ENCODE measurements at regions not wholly inside any gene's neighbourhood (a gene's known extent, or its start where the extent isn't known, plus 50 kb on each side); places are given as distances from the start of the nearest gene placed in this dataset.

GRCh38 chr16:54226296-54227010 lies 60.1 kb downstream of the IRX3 start:
- Histone ChIP-seq H4K5ac (ENCODE audit: insufficient read length, low read depth, low read length) (no peak overlapping the region), H2BK15ac (ENCODE audit: low read length) (no peak overlapping the region), H3K14ac (ENCODE audit: insufficient read length) (no peak overlapping the region), H3K79me2 (ENCODE audit: control insufficient read depth in 1 of 2, insufficient read depth in 2 of 2, low read length in 2 of 2) (no peaks in the 10 kb centered on the region), H2AFZ (ENCODE audit: low read length) (no peak overlapping the region), H3K23ac (ENCODE audit: insufficient read length) (no peak overlapping the region), H3K18ac (ENCODE audit: extremely low read depth, low read length) (no peak overlapping the region), H3K27ac (ENCODE audit: low read depth, low read length) (no peak overlapping the region), H2BK20ac (ENCODE audit: low read length) (no peak overlapping the region), H3K4ac (replicated peaks; ENCODE audit: insufficient read length, low read depth, low read length) (no peak overlapping the region), H3K4me3 (ENCODE audit: extremely low read depth in 1 of 4, insufficient read depth in 2 of 4, low read depth in 3 of 4, low read length in 4 of 4) (no peak overlapping the region), H3K79me1 (ENCODE audit: low read depth, low read length) (no peaks in the 10 kb centered on the region), H3K9ac (replicated peaks in 1 of 4; ENCODE audit: extremely low read depth in 1 of 4, low read depth in 3 of 4, low read length in 3 of 4) (no peak overlapping the region), H3K9me3 (ENCODE audit: insufficient read depth in 2 of 2, low read depth in 1 of 2, low read length in 1 of 2) (peaks cover 5 to 8% of the 10 kb centered on the region in 2 experiments; a peak in 2 of 4 replicates), H4K91ac (replicated peaks; ENCODE audit: insufficient read length, low read length) (no peak overlapping the region), H3K56ac (replicated peaks; ENCODE audit: insufficient read length, low read depth, low read length) (no peak overlapping the region), H3K27me3 (replicated peaks in 1 of 4; ENCODE audit: control insufficient read depth in 3 of 4, extremely low read depth in 1 of 4, insufficient read depth in 3 of 4, low read length in 3 of 4) (no peaks in the 10 kb centered on the region), H2BK120ac (replicated peaks; ENCODE audit: low read depth, low read length) (no peak overlapping the region), H4K20me1 (replicated peaks in 1 of 2; ENCODE audit: control insufficient read depth in 1 of 2, insufficient read depth in 2 of 2, low read length in 2 of 2) (no peaks in the 10 kb centered on the region), H3K36me3 (ENCODE audit: control insufficient read depth in 2 of 4, insufficient read depth in 4 of 4, low read length in 3 of 4) (no peaks in the 10 kb centered on the region), H4K8ac (ENCODE audit: extremely low read depth, insufficient read depth, low read length) (no peak overlapping the region), H3K4me1 (replicated peaks in 1 of 4; ENCODE audit: control insufficient read depth in 3 of 4, insufficient read depth in 4 of 4, low read length in 3 of 4) (no peaks in the 10 kb centered on the region), H3K4me2 (ENCODE audit: insufficient read depth in 1 of 2, low read depth in 2 of 2, low read length in 2 of 2) (no peak overlapping the region), H3K23me2 (ENCODE audit: low read depth, low read length) (no peaks in the 10 kb centered on the region; the same call in 1 of the 2 replicates), H2AK5ac (ENCODE audit: low read depth, low read length) (no peak overlapping the region), H2BK12ac (ENCODE audit: low read depth, low read length) (no peak overlapping the region), H2BK5ac (ENCODE audit: low read depth, low read length) (no peak overlapping the region)
- FAIRE-seq (no peak), DNase-seq (ENCODE audit: low read depth in 1 of 2, low spot score in 2 of 2) (no peak)
- CTCF ChIA-PET (ENCODE audit: partially characterized antibody), result interaction anchor here (1.1 to 1.2 kb wide), 2 partner anchors 15 to 334 kb away, joined by 3 read pairs; no protein-coding TSS in a partner anchor
- no peak for TF ChIP-seq SIN3A (conservative IDR thresholded peaks at IDR 0.05 in 1 of 2, IDR thresholded peaks at IDR 0.05 in 1 of 2; ENCODE audit: low read depth in 1 of 2, low read length in 2 of 2)
- no peak for TF ChIP-seq RXRA (IDR thresholded peaks at IDR 0.05; ENCODE audit: insufficient read depth, low read depth, low read length)
- TF ChIP-seq CEBPB (IDR thresholded peaks at IDR 0.05; ENCODE audit: low read depth, low read length), result no peak
- no peak for TF ChIP-seq FOSL1 (IDR thresholded peaks at IDR 0.05; ENCODE audit: insufficient read depth, low read depth, low read length)
- no peak for TF ChIP-seq HDAC6 (IDR thresholded peaks at IDR 0.05; ENCODE audit: low read depth, low read length)
- no peak for TF ChIP-seq TAF7 (optimal IDR thresholded peaks at IDR 0.05; ENCODE audit: borderline replicate concordance, low read depth, low read length)
- no peak for TF ChIP-seq KDM1A (IDR thresholded peaks at IDR 0.05; ENCODE audit: borderline replicate concordance, low read length)
- POLR2A ChIA-PET (ENCODE audit: partially characterized antibody), result no interaction called here
- 87% methylated on average over 10 of the region's 10 CpGs; no CpG with 5 or more reads in 1 of the 2 experiments for WGBS, 2 experiments (ENCODE audit: extremely low coverage in 1 of 2, insufficient coverage in 1 of 2, insufficient read length in 1 of 2, insufficient replicate concordance in 2 of 2, low coverage in 1 of 2, low lambda C conversion rate in 2 of 2, missing lambda C conversion rate in 1 of 2)

All from H1 (cell line).